Endodermal cell (in vitro differentiated cells): ENCODE measurements at regions not wholly inside any gene's neighbourhood (a gene's known extent, or its start where the extent isn't known, plus 50 kb on each side); places are given as distances from the start of the nearest gene placed in this dataset.
A peak's percentile ranks its signal among the peaks of the same experiment; 100 is the strongest.

ENCODE experiments used
- DNase-seq: peaks from one replicate; pipeline ENCODE4 v3.0.0-alpha.2; 2017
- H3K27ac ChIP-seq: 2 replicates; pipeline ENCODE4 v1.5.1; 2013; ENCODE audit warnings: mild to moderate bottlenecking, low read depth, low read length, moderate library complexity
- H3K27me3 ChIP-seq: 2 replicates; pipeline ENCODE4 v1.6.1; 2013; ENCODE audit warnings: mild to moderate bottlenecking, low read length, moderate library complexity; ENCODE audit not compliant: insufficient read depth, control insufficient read depth, poor library complexity, severe bottlenecking
- H3K36me3 ChIP-seq: 2 replicates; pipeline ENCODE4 v1.7.0; 2013; ENCODE audit warnings: mild to moderate bottlenecking, low read length, moderate library complexity; ENCODE audit not compliant: control insufficient read depth, insufficient read depth
- H3K4me1 ChIP-seq: one replicate; pipeline ENCODE4 v1.7.0; 2013; ENCODE audit warnings: low read length; ENCODE audit not compliant: control insufficient read depth, insufficient read depth
- H3K4me3 ChIP-seq: 2 replicates; pipeline ENCODE4 v1.5.1; 2013; ENCODE audit warnings: mild to moderate bottlenecking, low read length, moderate library complexity
- H3K9ac ChIP-seq: 2 replicates; pipeline ENCODE4 v1.6.1; 2013; ENCODE audit warnings: mild to moderate bottlenecking, low read length, moderate library complexity; ENCODE audit not compliant: poor library complexity, severe bottlenecking; ENCODE audit errors: extremely low read depth
- H3K9me3 ChIP-seq: 2 replicates; pipeline ENCODE4 v1.6.1; 2013; ENCODE audit warnings: mild to moderate bottlenecking, low read length, moderate library complexity; ENCODE audit not compliant: control insufficient read depth
- H3K27ac Mint-ChIP-seq: 2 replicates; pipeline ENCODE4 v1.8.0; 2020; ENCODE audit warnings: mixed read lengths
- H3K27me3 Mint-ChIP-seq: 2 replicates; pipeline ENCODE4 v1.8.0; 2021; ENCODE audit warnings: mild to moderate bottlenecking, mixed read lengths; ENCODE audit not compliant: insufficient read depth
- H3K36me3 Mint-ChIP-seq: 2 replicates; pipeline ENCODE4 v1.8.0; 2020; ENCODE audit warnings: low read depth, mixed read lengths
- H3K4me1 Mint-ChIP-seq: 2 replicates; pipeline ENCODE4 v1.8.0; 2020; ENCODE audit warnings: mixed read lengths
- H3K4me3 Mint-ChIP-seq: 2 replicates; pipeline ENCODE4 v1.8.0; 2020; ENCODE audit warnings: mild to moderate bottlenecking, moderate library complexity, mixed read lengths
- H3K9me3 Mint-ChIP-seq: 2 replicates; pipeline ENCODE4 v1.8.0; 2020; ENCODE audit warnings: mild to moderate bottlenecking, mixed read lengths
- WGBS, 2 experiments: methylation state at CpG; one replicate each; pipeline versions ENCODE4 v1.1.5 to v1.1.7; 2013; ENCODE audit warnings: missing lambda C conversion rate in 2 of 2, mixed read lengths in 1 of 2; ENCODE audit not compliant: insufficient coverage in 1 of 2, insufficient read length in 1 of 2; 5-methylcytosine and 5-hydroxymethylcytosine counted together
- TF ChIP-seq, protein P1 (sequence below): fragments of 200-600 bp; sonication (generic); conservative IDR thresholded peaks from 2 replicates; pipeline ENCODE4 v1.5.0; 2021; ENCODE audit warnings: antibody characterized with exemption, mild to moderate bottlenecking

DNA sequence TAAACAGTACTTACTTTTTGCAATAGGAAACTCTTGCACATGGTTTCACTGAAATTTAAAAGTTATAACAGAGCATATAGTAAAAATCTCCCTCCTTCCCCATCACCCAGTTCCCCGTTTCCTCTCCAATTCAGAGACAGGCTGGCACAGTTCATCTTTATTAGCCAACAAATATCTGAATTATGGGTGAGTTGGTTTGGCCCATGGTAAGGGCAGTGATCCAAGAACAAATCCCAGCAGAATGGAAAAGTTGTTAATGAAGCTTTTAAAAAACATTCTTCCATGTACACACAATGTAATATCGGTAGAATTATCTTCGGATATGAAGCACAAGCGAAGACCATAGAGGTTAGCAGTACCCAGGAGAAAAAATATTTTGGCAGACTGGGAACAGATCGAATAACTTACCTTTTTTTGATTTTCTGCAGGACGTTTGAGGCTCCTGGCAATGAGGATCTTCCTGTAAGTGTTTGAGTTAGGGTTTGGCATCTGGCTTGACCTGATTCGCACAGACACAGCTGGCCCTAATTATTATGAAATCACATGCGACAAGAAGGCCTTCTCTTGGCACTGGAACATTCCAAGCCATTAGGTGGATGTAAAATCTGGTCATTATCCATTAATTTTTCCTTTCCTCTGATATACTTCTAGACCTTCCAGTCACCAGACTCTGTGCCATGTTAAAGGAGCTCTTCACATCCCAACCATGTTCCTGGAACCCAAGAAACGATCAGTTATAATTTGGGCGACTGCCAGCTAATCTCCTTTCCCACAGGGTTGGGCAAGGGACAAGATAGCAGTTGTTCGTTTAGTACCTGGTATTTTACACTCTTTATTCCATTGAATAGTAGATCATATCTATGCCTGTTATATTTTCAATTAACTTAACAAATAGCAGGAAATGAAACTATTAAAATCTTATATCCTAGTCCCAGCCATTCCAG, 139.4 kb upstream of the TSC22D1 start:
- no peak overlapping the region for H3K27ac Mint-ChIP-seq
- Histone ChIP-seq H3K9ac (no peak overlapping the region), H3K4me3 (no peak overlapping the region), H3K27ac (no peak overlapping the region), H3K4me1 (no peaks in the 10 kb centered on the region), H3K36me3 (no peaks in the 10 kb centered on the region), H3K9me3 (no peaks in the 10 kb centered on the region), H3K27me3 (no peaks in the 10 kb centered on the region)
- H3K4me1 Mint-ChIP-seq = peaks cover 3% of the 10 kb centered on the region
- H3K9me3 Mint-ChIP-seq = no peaks in the 10 kb centered on the region
- no peaks in the 10 kb centered on the region for H3K27me3 Mint-ChIP-seq
- TF ChIP-seq, protein P1, sequence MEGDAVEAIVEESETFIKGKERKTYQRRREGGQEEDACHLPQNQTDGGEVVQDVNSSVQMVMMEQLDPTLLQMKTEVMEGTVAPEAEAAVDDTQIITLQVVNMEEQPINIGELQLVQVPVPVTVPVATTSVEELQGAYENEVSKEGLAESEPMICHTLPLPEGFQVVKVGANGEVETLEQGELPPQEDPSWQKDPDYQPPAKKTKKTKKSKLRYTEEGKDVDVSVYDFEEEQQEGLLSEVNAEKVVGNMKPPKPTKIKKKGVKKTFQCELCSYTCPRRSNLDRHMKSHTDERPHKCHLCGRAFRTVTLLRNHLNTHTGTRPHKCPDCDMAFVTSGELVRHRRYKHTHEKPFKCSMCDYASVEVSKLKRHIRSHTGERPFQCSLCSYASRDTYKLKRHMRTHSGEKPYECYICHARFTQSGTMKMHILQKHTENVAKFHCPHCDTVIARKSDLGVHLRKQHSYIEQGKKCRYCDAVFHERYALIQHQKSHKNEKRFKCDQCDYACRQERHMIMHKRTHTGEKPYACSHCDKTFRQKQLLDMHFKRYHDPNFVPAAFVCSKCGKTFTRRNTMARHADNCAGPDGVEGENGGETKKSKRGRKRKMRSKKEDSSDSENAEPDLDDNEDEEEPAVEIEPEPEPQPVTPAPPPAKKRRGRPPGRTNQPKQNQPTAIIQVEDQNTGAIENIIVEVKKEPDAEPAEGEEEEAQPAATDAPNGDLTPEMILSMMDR = no peak
- WGBS, 2 experiments = 91 to 97% methylated on average over 7 to 11 of the region's 11 CpGs
- H3K4me3 Mint-ChIP-seq = no peak overlapping the region
- no peaks in the 10 kb centered on the region for H3K36me3 Mint-ChIP-seq
- DNase-seq = no peak

DNA sequence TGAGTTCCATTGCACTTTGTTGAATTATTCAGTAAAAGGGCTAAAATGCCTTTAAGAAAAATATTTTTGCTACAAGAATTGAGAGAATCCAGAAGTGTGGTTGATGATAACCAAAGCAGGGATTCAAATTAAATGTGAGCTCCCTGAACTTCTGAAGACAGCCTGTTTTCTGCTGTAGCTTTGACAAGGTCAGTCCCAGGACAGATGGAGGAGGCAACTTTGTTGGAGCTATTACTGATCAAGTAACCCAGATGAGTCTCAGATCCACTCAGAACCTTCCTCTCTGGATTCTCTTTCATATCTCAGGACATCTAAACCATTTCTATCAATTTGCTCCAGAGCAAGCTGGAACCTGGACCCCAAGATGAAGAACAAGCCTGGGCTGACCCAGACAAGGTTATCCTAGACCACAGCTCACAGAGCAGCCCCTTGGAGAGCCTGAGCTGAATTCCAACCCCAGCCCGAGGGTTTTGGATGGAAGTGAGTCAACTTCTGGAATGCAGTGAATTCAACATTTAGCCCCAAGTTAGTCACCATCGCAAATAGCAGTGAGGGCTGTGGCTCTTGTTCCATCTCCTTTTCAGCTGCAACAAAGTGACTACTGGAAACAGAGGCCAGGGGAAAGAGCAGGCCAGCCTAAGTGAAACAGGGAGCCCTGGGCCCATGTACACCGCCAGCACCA, 137.8 kb upstream of the TSC22D1 start:
- Histone ChIP-seq H3K27ac (no peak overlapping the region), H3K4me1 (no peaks in the 10 kb centered on the region), H3K4me3 (no peak overlapping the region), H3K27me3 (no peaks in the 10 kb centered on the region), H3K9ac (no peak overlapping the region), H3K9me3 (no peaks in the 10 kb centered on the region), H3K36me3 (no peaks in the 10 kb centered on the region)
- DNase-seq = peak; percentile 76
- no peak overlapping the region for H3K4me3 Mint-ChIP-seq
- WGBS, 2 experiments = 81 to 84% methylated on average over 3 of the region's 3 CpGs
- no peak overlapping the region for H3K27ac Mint-ChIP-seq
- peaks cover under 1% of the 10 kb centered on the region for H3K9me3 Mint-ChIP-seq
- no peaks in the 10 kb centered on the region for H3K27me3 Mint-ChIP-seq
- TF ChIP-seq, protein P1 = no peak
- no peaks in the 10 kb centered on the region for H3K36me3 Mint-ChIP-seq
- H3K4me1 Mint-ChIP-seq = peaks cover 3% of the 10 kb centered on the region

DNA sequence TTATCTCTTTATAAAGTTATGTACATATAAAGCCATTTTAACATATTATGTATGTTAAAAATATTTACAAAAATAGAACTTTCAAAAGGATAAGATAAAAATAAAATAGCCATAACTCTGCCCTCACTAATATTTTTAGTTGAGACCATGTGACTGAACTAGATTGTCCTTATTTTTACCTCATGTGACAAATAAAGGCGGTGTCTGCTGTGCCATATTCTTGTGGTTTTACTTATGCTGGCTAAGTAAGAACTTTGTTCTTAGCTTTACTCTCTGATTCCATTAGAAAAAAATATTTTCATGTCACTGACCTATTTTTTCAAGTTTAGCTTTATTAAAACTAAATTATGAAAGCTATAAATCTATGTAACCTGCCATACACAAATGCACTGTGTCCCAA, 135.6 kb upstream of the TSC22D1 start:
- H3K4me1 ChIP-seq = no peaks in the 10 kb centered on the region
- no peak for DNase-seq
- H3K9ac ChIP-seq = no peak overlapping the region
- WGBS, 2 experiments = 86 to 100% methylated on average over 1 of the region's 1 CpG
- Mint-ChIP-seq H3K27ac (no peak overlapping the region), H3K36me3 (peaks cover 1% of the 10 kb centered on the region), H3K4me3 (no peak overlapping the region), H3K4me1 (no peaks in the 10 kb centered on the region), H3K27me3 (no peaks in the 10 kb centered on the region), H3K9me3 (peaks cover 18% of the 10 kb centered on the region)
- TF ChIP-seq, protein P1 = no peak
- H3K36me3 ChIP-seq = no peaks in the 10 kb centered on the region
- no peak overlapping the region for H3K4me3 ChIP-seq
- H3K27me3 ChIP-seq = no peaks in the 10 kb centered on the region
- peaks cover 12% of the 10 kb centered on the region for H3K9me3 ChIP-seq
- no peak overlapping the region for H3K27ac ChIP-seq
